ENCODE measurements at regions not wholly inside any gene's neighbourhood (a gene's known extent, or its start where the extent isn't known, plus 50 kb on each side); places are given as distances from the start of the nearest gene placed in this dataset.

DNA sequence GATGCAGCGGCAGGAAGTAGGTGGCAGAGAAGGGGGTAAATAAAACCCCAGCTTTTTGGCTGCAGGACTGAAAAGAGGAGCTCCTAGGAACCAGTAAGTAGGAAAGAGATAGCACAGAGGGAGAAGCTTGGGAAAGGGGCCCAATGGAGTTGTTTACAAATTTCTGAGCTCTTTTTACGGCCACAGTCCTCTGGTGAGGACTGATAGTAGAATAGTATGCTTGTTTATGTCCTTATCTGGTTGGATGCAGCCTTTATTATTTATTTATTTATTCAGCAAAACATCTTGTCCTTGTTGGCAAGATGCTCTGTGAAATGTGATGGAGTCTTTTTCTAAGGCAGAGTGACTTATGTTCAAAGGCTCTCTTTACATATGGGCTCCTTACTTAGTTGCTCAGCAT lies 119.7 kb upstream of the AHI1 start:
- TF ChIP-seq POLR2A (IDR thresholded peaks at IDR 0.05): no peak
- TF ChIP-seq, protein P1, sequence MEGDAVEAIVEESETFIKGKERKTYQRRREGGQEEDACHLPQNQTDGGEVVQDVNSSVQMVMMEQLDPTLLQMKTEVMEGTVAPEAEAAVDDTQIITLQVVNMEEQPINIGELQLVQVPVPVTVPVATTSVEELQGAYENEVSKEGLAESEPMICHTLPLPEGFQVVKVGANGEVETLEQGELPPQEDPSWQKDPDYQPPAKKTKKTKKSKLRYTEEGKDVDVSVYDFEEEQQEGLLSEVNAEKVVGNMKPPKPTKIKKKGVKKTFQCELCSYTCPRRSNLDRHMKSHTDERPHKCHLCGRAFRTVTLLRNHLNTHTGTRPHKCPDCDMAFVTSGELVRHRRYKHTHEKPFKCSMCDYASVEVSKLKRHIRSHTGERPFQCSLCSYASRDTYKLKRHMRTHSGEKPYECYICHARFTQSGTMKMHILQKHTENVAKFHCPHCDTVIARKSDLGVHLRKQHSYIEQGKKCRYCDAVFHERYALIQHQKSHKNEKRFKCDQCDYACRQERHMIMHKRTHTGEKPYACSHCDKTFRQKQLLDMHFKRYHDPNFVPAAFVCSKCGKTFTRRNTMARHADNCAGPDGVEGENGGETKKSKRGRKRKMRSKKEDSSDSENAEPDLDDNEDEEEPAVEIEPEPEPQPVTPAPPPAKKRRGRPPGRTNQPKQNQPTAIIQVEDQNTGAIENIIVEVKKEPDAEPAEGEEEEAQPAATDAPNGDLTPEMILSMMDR (IDR thresholded peaks at IDR 0.05): no peak

Data from heart left ventricle (tissue), 13 donors.